Kidney epithelial cell (primary cell): ENCODE measurements at regions not wholly inside any gene's neighbourhood (a gene's known extent, or its start where the extent isn't known, plus 50 kb on each side); places are given as distances from the start of the nearest gene placed in this dataset.

ENCODE experiments used
- DNase-seq: peaks from one replicate; pipeline ENCODE4 v3.0.0-alpha.2; 2010; ENCODE audit warnings: low read depth
- H3K27me3 ChIP-seq: 2 replicates; pipeline ENCODE4 v1.6.0; 2011; ENCODE audit warnings: low read length; ENCODE audit not compliant: control insufficient read depth, insufficient read depth
- H3K36me3 ChIP-seq: 2 replicates; pipeline ENCODE4 v1.5.1; 2011; ENCODE audit warnings: low read length; ENCODE audit not compliant: control insufficient read depth, insufficient read depth
- H3K4me3 ChIP-seq: 2 replicates; pipeline ENCODE4 v1.5.1; 2011; ENCODE audit warnings: low read depth, mild to moderate bottlenecking, control low read depth, low read length
- TF ChIP-seq, protein P1 (sequence below): IDR thresholded peaks from 2 replicates; pipeline ENCODE4 v1.5.1; 2011; ENCODE audit warnings: mild to moderate bottlenecking, moderate library complexity, low read length, control low read depth, inconsistent platforms; ENCODE audit not compliant: insufficient read depth, poor library complexity, severe bottlenecking

DNA sequence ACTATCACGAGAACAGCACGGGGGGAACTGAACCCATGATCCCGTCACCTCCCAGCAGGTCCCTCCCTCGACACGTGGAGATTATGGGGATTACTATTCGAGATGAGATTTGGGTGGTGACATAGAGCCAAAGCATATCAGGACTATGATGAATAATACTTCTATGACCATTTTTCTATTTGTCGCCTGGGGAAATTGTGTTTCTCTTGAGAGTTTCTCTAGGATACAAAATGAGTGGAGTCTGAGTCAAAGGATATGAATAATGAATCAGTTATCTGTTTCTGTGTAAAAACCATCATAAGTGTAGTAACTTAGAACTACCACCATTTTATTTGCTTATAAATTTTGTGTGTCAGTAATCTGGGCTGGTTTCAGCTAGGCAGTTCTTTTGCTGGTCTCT lies 533.0 kb upstream of the ARX start:
- TF ChIP-seq, protein P1, sequence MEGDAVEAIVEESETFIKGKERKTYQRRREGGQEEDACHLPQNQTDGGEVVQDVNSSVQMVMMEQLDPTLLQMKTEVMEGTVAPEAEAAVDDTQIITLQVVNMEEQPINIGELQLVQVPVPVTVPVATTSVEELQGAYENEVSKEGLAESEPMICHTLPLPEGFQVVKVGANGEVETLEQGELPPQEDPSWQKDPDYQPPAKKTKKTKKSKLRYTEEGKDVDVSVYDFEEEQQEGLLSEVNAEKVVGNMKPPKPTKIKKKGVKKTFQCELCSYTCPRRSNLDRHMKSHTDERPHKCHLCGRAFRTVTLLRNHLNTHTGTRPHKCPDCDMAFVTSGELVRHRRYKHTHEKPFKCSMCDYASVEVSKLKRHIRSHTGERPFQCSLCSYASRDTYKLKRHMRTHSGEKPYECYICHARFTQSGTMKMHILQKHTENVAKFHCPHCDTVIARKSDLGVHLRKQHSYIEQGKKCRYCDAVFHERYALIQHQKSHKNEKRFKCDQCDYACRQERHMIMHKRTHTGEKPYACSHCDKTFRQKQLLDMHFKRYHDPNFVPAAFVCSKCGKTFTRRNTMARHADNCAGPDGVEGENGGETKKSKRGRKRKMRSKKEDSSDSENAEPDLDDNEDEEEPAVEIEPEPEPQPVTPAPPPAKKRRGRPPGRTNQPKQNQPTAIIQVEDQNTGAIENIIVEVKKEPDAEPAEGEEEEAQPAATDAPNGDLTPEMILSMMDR = no peak
- Histone ChIP-seq H3K36me3 (no peaks in the 10 kb centered on the region), H3K27me3 (no peaks in the 10 kb centered on the region), H3K4me3 (no peak overlapping the region)
- DNase-seq = no peak

DNA sequence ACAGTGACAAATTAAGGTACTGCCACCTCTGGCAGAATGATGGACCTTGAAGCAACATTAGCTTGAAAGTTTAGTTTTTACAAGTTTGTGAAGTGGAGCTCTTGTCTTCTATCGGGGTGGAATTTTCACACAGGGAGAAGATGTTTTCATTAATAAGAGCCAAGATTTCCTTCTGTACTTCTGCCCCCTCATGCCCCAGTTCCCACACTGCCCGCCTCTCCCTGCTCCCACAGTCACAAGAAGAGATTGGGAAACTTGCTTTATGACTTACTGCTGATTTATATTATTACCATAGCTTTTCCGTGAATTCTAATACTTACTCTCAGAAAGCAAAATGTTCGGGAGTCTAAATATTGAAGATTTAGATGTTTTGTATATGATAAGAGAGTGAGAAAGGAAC lies 539.8 kb upstream of the ARX start:
- TF ChIP-seq, protein P1 = no peak
- H3K36me3 ChIP-seq = no peaks in the 10 kb centered on the region
- no peaks in the 10 kb centered on the region for H3K27me3 ChIP-seq
- no peak overlapping the region for H3K4me3 ChIP-seq
- no peak for DNase-seq

DNA sequence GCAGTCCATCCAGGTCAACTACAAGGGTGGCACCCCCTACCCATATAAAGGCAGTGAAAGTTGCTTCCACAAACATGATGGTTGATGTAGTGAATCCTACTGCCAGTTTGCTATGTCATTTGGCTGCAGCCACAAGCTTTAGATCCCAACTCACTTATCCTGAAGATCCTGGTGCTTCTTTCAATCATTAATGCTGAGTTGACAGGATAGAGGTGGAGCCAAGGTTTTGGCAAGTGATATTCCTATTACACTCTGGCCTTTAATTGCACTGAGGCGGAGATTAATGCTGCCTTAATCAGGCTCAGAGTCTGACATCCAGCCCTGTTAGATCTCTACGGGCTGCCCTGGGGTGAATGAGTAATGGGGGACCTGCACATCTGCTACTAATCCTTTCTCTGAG lies 542.4 kb upstream of the ARX start:
- no peak for DNase-seq
- H3K27me3 ChIP-seq = no peaks in the 10 kb centered on the region
- TF ChIP-seq, protein P1 = no peak
- H3K4me3 ChIP-seq = no peak overlapping the region
- H3K36me3 ChIP-seq = no peaks in the 10 kb centered on the region

DNA sequence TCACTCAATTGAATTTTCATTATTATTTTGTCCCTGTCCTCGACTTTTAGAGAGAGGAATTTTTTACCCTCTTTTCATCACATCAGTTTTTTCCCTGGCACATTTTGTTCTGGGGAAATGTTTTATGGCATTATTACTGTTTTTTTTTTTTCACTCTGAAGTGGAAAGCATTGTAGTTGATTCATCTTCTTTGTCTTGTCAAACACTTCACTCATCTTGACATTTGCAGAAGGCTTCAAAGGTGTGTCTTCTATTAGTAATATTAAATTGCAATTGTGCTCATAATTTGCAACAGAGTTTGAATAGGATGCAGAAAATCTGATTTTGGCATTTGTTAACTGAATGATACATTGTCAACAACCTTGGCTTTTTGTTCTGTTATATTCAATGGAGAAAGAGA lies 545.4 kb upstream of the ARX start:
- TF ChIP-seq, protein P1 = no peak
- no peaks in the 10 kb centered on the region for H3K27me3 ChIP-seq
- no peak overlapping the region for H3K4me3 ChIP-seq
- no peaks in the 10 kb centered on the region for H3K36me3 ChIP-seq
- no peak for DNase-seq

DNA sequence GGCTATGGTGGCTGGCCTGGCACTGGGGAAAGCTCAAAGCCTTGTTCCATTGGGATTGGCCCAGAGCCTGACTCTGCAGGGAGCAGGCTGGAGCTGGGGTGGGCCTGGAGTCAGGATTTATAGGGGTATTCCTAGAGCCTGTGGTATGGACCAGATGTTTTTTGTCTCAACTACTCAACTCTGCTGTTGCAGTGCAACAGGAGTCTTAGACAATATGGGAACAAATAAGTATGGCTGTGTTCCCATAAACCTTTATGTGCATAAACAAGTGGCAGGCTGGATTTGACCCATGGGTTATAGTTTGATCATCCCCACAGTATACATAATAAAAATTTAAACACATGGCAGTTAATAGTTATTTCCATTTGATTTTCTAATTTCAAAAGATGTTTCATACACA lies 557.9 kb upstream of the ARX start:
- Histone ChIP-seq H3K36me3 (no peaks in the 10 kb centered on the region), H3K27me3 (no peaks in the 10 kb centered on the region), H3K4me3 (no peak overlapping the region)
- DNase-seq = no peak
- TF ChIP-seq, protein P1 = no peak

DNA sequence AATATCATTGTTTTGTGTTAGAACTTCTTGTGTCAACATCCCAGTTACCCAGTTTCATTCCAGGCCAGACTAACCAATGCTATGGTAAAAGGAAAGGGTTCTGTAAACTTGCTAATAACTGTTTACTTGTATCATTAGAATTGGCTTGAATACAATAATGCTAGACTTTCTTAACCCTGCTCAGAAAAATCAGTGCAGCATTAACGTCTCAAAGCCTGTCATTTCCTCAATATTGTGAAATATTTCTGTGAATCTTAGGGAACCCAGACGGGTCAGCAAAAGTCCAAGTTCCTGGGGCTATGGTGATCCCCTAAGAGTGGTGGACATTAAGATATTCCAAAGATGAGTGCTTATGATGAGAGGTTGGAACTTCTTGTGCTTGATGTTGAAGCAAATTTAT lies 541.2 kb upstream of the MAGEB18 start:
- Histone ChIP-seq H3K4me3 (no peak overlapping the region), H3K27me3 (no peaks in the 10 kb centered on the region), H3K36me3 (no peaks in the 10 kb centered on the region)
- no peak for DNase-seq
- TF ChIP-seq, protein P1 = no peak
